B cell (primary cell): ENCODE measurements at regions not wholly inside any gene's neighbourhood (a gene's known extent, or its start where the extent isn't known, plus 50 kb on each side); places are given as distances from the start of the nearest gene placed in this dataset.

Experiments
- EZH2 ChIP-seq: IDR thresholded peaks from 2 replicates; pipeline ENCODE4 v1.6.1; 2012; ENCODE audit warnings: borderline replicate concordance, low read depth, mild to moderate bottlenecking, moderate library complexity, low read length; ENCODE audit not compliant: insufficient read depth, poor library complexity, severe bottlenecking
- TF ChIP-seq, protein P1 (sequence below): fragments of 200-600 bp; IDR thresholded peaks from one replicate; pipeline ENCODE4 v1.8.0; 2022; ENCODE audit warnings: antibody characterized with exemption, mild to moderate bottlenecking

GRCh38 chr5:61842840-61843239, 463.2 kb upstream of the KIF2A start:
- TF ChIP-seq, protein P1, sequence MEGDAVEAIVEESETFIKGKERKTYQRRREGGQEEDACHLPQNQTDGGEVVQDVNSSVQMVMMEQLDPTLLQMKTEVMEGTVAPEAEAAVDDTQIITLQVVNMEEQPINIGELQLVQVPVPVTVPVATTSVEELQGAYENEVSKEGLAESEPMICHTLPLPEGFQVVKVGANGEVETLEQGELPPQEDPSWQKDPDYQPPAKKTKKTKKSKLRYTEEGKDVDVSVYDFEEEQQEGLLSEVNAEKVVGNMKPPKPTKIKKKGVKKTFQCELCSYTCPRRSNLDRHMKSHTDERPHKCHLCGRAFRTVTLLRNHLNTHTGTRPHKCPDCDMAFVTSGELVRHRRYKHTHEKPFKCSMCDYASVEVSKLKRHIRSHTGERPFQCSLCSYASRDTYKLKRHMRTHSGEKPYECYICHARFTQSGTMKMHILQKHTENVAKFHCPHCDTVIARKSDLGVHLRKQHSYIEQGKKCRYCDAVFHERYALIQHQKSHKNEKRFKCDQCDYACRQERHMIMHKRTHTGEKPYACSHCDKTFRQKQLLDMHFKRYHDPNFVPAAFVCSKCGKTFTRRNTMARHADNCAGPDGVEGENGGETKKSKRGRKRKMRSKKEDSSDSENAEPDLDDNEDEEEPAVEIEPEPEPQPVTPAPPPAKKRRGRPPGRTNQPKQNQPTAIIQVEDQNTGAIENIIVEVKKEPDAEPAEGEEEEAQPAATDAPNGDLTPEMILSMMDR = no peak
- TF ChIP-seq EZH2 = no peak
